Neural cell (in vitro differentiated cells): ENCODE measurements at regions not wholly inside any gene's neighbourhood (a gene's known extent, or its start where the extent isn't known, plus 50 kb on each side); places are given as distances from the start of the nearest gene placed in this dataset.

Experiments
- H2AFZ ChIP-seq: fragments of 200-600, 300-800 bp; sonication (generic), shearing (Covaris generic); 2 replicates; pipeline ENCODE4 v1.6.0; 2014; ENCODE audit warnings: low read depth, mild to moderate bottlenecking, antibody characterized with exemption, low read length, moderate library complexity
- H3F3A ChIP-seq: fragments of 200-600 bp; shearing (Covaris generic); 2 replicates; pipeline ENCODE4 v1.6.1; 2016; ENCODE audit warnings: mild to moderate bottlenecking, moderate library complexity, mixed read lengths, antibody characterized with exemption, low read length; ENCODE audit not compliant: insufficient read depth, poor library complexity, severe bottlenecking
- H3K27ac ChIP-seq: fragments of 200-600, 300-800 bp; sonication (generic), shearing (Covaris generic); 2 replicates; pipeline ENCODE4 v1.5.1; 2014; ENCODE audit warnings: mild to moderate bottlenecking, low read length, moderate library complexity
- H3K27me3 ChIP-seq: fragments of 300-800, 200-600 bp; sonication (generic), shearing (Covaris generic); 2 replicates; pipeline ENCODE4 v1.6.0; 2014; ENCODE audit warnings: mild to moderate bottlenecking, low read depth, low read length, moderate library complexity; ENCODE audit not compliant: insufficient read depth
- H3K36me3 ChIP-seq: fragments of 300-800, 200-600 bp; sonication (generic), shearing (Covaris generic); 2 replicates; pipeline ENCODE4 v1.5.1; 2014; ENCODE audit warnings: mild to moderate bottlenecking, antibody characterized with exemption, low read length, moderate library complexity; ENCODE audit not compliant: insufficient read depth
- H3K4me2 ChIP-seq: fragments of 300-800, 200-600 bp; sonication (generic), shearing (Covaris generic); 2 replicates; pipeline ENCODE4 v1.6.0; 2014; ENCODE audit warnings: mild to moderate bottlenecking, low read length
- H3K4me3 ChIP-seq: fragments of 300-800, 200-600 bp; sonication (generic), shearing (Covaris generic); 2 replicates; pipeline ENCODE4 v1.5.1; 2014; ENCODE audit warnings: mild to moderate bottlenecking, low read length, moderate library complexity
- H3K79me2 ChIP-seq: fragments of 200-600 bp; shearing (Covaris generic); replicated peaks from 2 replicates; pipeline ENCODE4 v1.6.0; 2014; ENCODE audit warnings: mild to moderate bottlenecking, low read length, moderate library complexity; ENCODE audit not compliant: insufficient read depth
- H3K9ac ChIP-seq: fragments of 300-800, 200-600 bp; sonication (generic), shearing (Covaris generic); 2 replicates; pipeline ENCODE4 v1.6.1; 2016; ENCODE audit warnings: mild to moderate bottlenecking, low read length, mixed read lengths
- H3K9me2 ChIP-seq: fragments of 200-600 bp; shearing (Covaris generic); 2 replicates; pipeline ENCODE4 v1.6.1; 2016; ENCODE audit warnings: mild to moderate bottlenecking, low read length, mixed read lengths; ENCODE audit not compliant: insufficient read depth
- H3K9me3 ChIP-seq: fragments of 200-600, 300-800 bp; sonication (generic), shearing (Covaris generic); 2 replicates; pipeline ENCODE4 v1.6.1; 2016; ENCODE audit warnings: mild to moderate bottlenecking, mixed run types, low read length, moderate library complexity, mixed read lengths
- H4K20me1 ChIP-seq: fragments of 200-600 bp; shearing (Covaris generic); 2 replicates; pipeline ENCODE4 v1.6.1; 2016; ENCODE audit warnings: mild to moderate bottlenecking, mixed run types; ENCODE audit not compliant: insufficient read depth
- EP300 ChIP-seq: fragments of 450-650 bp; conservative IDR thresholded peaks from 2 replicates; pipeline ENCODE4 v1.6.1; 2014; ENCODE audit warnings: antibody characterized with exemption, mild to moderate bottlenecking, moderate library complexity; ENCODE audit not compliant: poor library complexity, severe bottlenecking
- EZH2 ChIP-seq: fragments of 200-600, 300-800 bp; shearing (Covaris generic), sonication (generic); IDR thresholded peaks from 2 replicates; pipeline ENCODE4 v1.6.1; 2014; ENCODE audit warnings: antibody characterized with exemption, low read length, borderline replicate concordance, mild to moderate bottlenecking; ENCODE audit not compliant: insufficient read depth, poor library complexity, severe bottlenecking
- MXI1 ChIP-seq: fragments of 450-650 bp; conservative IDR thresholded peaks from 2 replicates; pipeline ENCODE4 v1.6.1; 2014; ENCODE audit warnings: antibody characterized with exemption, mild to moderate bottlenecking; ENCODE audit not compliant: poor library complexity, severe bottlenecking
- POLR2AphosphoS5 ChIP-seq: IDR thresholded peaks from 2 replicates; pipeline ENCODE4 v1.6.1; 2012
- RAD21 ChIP-seq: fragments of 450-650 bp; conservative IDR thresholded peaks from 2 replicates; pipeline ENCODE4 v1.6.1; 2014; ENCODE audit warnings: antibody characterized with exemption, mild to moderate bottlenecking, moderate library complexity
- REST ChIP-seq: IDR thresholded peaks from 2 replicates; pipeline ENCODE4 v1.6.1; 2012; ENCODE audit warnings: borderline replicate concordance
- SMC3 ChIP-seq: fragments of 450-650 bp; conservative IDR thresholded peaks from 2 replicates; pipeline ENCODE4 v1.6.1; 2014; ENCODE audit warnings: antibody characterized with exemption, mild to moderate bottlenecking, moderate library complexity; ENCODE audit not compliant: poor library complexity
- TAF1 ChIP-seq: IDR thresholded peaks from 2 replicates; pipeline ENCODE4 v1.6.1; 2012; ENCODE audit warnings: low read depth
- TF ChIP-seq, protein P1 (sequence below): fragments of 450-650 bp; IDR thresholded peaks from 2 replicates; pipeline ENCODE4 v1.5.1; 2014; ENCODE audit warnings: antibody characterized with exemption, mild to moderate bottlenecking, moderate library complexity; ENCODE audit not compliant: poor library complexity, severe bottlenecking

DNA sequence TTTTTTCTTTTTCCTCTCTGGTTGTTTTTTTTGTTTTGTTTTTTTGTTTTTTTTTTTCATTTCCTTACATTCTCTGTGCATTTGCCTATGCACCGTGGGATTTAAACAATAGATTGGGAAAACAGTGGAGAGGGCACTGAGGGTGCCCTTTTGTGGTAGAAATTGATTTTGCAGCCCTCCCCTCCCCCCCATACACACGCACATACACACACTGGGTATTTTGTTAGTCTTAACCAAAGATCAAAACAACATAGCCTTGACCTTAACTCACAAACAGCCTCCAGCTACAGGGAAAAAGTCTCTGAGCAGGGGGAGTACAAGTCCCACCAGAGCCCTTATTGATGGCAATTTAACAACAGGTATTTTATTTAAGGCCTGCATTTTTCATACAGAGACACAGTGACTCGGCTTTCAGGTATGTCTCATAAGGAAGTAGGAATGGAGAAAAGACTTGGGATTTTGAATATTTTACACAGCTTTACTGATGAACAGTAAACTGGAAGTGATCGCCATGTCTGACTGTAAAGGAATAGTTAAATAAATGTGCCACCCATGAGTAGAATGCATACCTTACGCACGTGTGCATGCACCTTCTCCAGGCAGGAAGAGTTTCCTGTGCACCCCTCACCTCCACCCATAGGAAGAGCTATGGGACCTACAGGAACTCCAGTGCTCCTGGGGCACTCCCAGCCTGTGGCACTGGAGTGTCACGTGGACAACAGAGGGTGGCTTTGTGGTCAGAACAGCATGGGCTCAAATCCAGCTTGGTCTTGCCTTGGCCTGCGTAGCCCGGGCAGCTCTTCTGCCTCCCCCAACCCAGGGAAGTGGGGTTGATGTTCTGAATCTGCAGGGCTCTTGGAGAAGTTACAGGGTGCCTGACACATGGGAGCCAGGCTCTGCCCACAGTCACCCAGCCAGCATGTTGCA is 266.4 kb downstream of the ANAPC1 start:
- Histone ChIP-seq H3K27ac (no peak overlapping the region), H3K9ac (no peak overlapping the region), H3K4me2 (no peak overlapping the region), H3F3A (no peaks in the 10 kb centered on the region), H3K9me2 (no peaks in the 10 kb centered on the region), H3K27me3 (no peaks in the 10 kb centered on the region), H3K9me3 (no peaks in the 10 kb centered on the region), H2AFZ (no peak overlapping the region), H3K36me3 (no peaks in the 10 kb centered on the region), H4K20me1 (no peaks in the 10 kb centered on the region), H3K4me3 (no peak overlapping the region), H3K79me2 (no peaks in the 10 kb centered on the region)
- TF ChIP-seq EP300 (no peak), SMC3 (no peak), REST (no peak), POLR2AphosphoS5 (no peak), RAD21 (no peak), EZH2 (no peak)
- TF ChIP-seq, protein P1, sequence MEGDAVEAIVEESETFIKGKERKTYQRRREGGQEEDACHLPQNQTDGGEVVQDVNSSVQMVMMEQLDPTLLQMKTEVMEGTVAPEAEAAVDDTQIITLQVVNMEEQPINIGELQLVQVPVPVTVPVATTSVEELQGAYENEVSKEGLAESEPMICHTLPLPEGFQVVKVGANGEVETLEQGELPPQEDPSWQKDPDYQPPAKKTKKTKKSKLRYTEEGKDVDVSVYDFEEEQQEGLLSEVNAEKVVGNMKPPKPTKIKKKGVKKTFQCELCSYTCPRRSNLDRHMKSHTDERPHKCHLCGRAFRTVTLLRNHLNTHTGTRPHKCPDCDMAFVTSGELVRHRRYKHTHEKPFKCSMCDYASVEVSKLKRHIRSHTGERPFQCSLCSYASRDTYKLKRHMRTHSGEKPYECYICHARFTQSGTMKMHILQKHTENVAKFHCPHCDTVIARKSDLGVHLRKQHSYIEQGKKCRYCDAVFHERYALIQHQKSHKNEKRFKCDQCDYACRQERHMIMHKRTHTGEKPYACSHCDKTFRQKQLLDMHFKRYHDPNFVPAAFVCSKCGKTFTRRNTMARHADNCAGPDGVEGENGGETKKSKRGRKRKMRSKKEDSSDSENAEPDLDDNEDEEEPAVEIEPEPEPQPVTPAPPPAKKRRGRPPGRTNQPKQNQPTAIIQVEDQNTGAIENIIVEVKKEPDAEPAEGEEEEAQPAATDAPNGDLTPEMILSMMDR = no peak

- Histone ChIP-seq H3K27me3 (no peaks in the 10 kb centered on the region), H3K36me3 (no peaks in the 10 kb centered on the region), H4K20me1 (no peaks in the 10 kb centered on the region), H3F3A (no peaks in the 10 kb centered on the region), H3K9me3 (no peaks in the 10 kb centered on the region), H3K27ac (no peak overlapping the region), H3K9me2 (no peaks in the 10 kb centered on the region), H3K4me2 (no peak overlapping the region), H3K9ac (no peak overlapping the region), H3K79me2 (no peaks in the 10 kb centered on the region), H2AFZ (no peak overlapping the region), H3K4me3 (no peak overlapping the region)
- TF ChIP-seq TAF1 (no peak), REST (no peak), EZH2 (no peak), RAD21 (no peak), SMC3 (no peak), EP300 (no peak), MXI1 (no peak), POLR2AphosphoS5 (no peak)
- TF ChIP-seq, protein P1 = no peak
Measured at GRCh38 chr2:111618226-111618977, 265.6 kb downstream of the ANAPC1 start.
